MCF 10A (cell line): ENCODE measurements at regions not wholly inside any gene's neighbourhood (a gene's known extent, or its start where the extent isn't known, plus 50 kb on each side); places are given as distances from the start of the nearest gene placed in this dataset.

Source experiments
- BruUV-seq: library from RNA; stranded (reverse); fragments of 400-500 nt; replicated peaks from 2 replicates; lab custom pipeline; 2021; lab: Mats Ljungman, UMichigan
- CTCF ChIA-PET: fragments of 300-600 bp; sonication (Branson Sonifier 250); formaldehyde crosslinking; extraction: SDS; loops from one replicate; lab custom pipeline; 2021; ENCODE audit warnings: antibody characterized with exemption, inconsistent platforms; lab: Yijun Ruan, JAX
- POLR2A ChIA-PET: fragments of 300-600, 350-650 bp; sonication (Branson Sonifier 250); formaldehyde crosslinking; extraction: SDS; loops from one replicate; lab custom pipeline; 2020; ENCODE audit warnings: antibody characterized with exemption, inconsistent platforms; lab: Yijun Ruan, JAX
- DNase-seq: peaks from one replicate; pipeline ENCODE4 v3.0.0-alpha.2; 2018; ENCODE audit not compliant: unreplicated experiment
- H3K27ac Mint-ChIP-seq: one replicate; pipeline ENCODE4 v1.8.0; 2022; ENCODE audit warnings: mild to moderate bottlenecking, low read depth, mixed read lengths; ENCODE audit not compliant: unreplicated experiment
- H3K27me3 Mint-ChIP-seq: one replicate; pipeline ENCODE4 v1.8.0; 2022; ENCODE audit warnings: mixed read lengths; ENCODE audit not compliant: insufficient read depth, unreplicated experiment
- H3K36me3 Mint-ChIP-seq: one replicate; pipeline ENCODE4 v1.8.0; 2022; ENCODE audit warnings: mild to moderate bottlenecking, moderate library complexity, mixed read lengths; ENCODE audit not compliant: insufficient read depth, unreplicated experiment
- H3K4me1 Mint-ChIP-seq: one replicate; pipeline ENCODE4 v1.8.0; 2022; ENCODE audit warnings: mixed read lengths; ENCODE audit not compliant: insufficient read depth, unreplicated experiment
- H3K4me3 Mint-ChIP-seq: one replicate; pipeline ENCODE4 v1.8.0; 2022; ENCODE audit warnings: mild to moderate bottlenecking, moderate library complexity, mixed read lengths; ENCODE audit not compliant: unreplicated experiment
- H3K9me3 Mint-ChIP-seq: one replicate; pipeline ENCODE4 v1.8.0; 2022; ENCODE audit warnings: mixed read lengths; ENCODE audit not compliant: unreplicated experiment
- intact Hi-C: fragments of 100-400 bp; cut with micrococcal nuclease; formaldehyde crosslinking; loops from 2 replicates; pipeline ENCODE4 v1.14.1; 2022
- TF ChIP-seq, protein P1 (sequence below): fragments of 200-600 bp; IDR thresholded peaks from one replicate; pipeline ENCODE4 v1.8.0; 2022; ENCODE audit warnings: antibody characterized with exemption, mild to moderate bottlenecking; ENCODE audit not compliant: unreplicated experiment

DNA sequence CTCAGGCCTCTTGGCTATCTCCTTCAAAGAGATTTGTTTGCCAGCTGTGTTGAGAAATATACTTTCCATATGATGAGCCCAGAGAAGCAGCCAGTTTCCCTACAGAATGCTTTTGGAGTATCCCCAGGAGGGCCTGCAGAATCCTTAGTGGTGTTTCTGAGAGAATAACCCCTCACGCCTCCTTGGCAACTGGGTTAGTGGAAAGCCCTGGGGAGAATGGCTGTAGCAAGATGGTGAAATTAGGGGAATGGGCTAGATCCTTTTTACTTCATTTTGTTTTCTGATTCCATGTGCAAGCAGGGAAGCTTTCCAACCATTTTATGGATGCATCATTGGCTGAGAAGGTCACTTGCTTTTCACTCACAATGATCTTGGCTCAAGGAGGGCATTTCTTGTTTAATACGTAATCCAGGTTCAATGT lies 364.6 kb downstream of the DMRT2 start:
- DNase-seq: no peak
- H3K9me3 Mint-ChIP-seq: peaks cover 8% of the 10 kb centered on the region
- H3K27me3 Mint-ChIP-seq: no peaks in the 10 kb centered on the region
- H3K27ac Mint-ChIP-seq: no peak overlapping the region
- no peaks in the 10 kb centered on the region for H3K36me3 Mint-ChIP-seq
- BruUV-seq: no TSS peak
- intact Hi-C loops: no loop called here
- POLR2A ChIA-PET: no interaction called here
- TF ChIP-seq, protein P1, sequence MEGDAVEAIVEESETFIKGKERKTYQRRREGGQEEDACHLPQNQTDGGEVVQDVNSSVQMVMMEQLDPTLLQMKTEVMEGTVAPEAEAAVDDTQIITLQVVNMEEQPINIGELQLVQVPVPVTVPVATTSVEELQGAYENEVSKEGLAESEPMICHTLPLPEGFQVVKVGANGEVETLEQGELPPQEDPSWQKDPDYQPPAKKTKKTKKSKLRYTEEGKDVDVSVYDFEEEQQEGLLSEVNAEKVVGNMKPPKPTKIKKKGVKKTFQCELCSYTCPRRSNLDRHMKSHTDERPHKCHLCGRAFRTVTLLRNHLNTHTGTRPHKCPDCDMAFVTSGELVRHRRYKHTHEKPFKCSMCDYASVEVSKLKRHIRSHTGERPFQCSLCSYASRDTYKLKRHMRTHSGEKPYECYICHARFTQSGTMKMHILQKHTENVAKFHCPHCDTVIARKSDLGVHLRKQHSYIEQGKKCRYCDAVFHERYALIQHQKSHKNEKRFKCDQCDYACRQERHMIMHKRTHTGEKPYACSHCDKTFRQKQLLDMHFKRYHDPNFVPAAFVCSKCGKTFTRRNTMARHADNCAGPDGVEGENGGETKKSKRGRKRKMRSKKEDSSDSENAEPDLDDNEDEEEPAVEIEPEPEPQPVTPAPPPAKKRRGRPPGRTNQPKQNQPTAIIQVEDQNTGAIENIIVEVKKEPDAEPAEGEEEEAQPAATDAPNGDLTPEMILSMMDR: no peak
- no peak overlapping the region for H3K4me3 Mint-ChIP-seq
- CTCF ChIA-PET: interaction anchor here (0.7 kb wide), 1 partner anchor 162 kb away, joined by 3 read pairs; no protein-coding TSS in a partner anchor
- peaks cover 6% of the 10 kb centered on the region for H3K4me1 Mint-ChIP-seq

DNA sequence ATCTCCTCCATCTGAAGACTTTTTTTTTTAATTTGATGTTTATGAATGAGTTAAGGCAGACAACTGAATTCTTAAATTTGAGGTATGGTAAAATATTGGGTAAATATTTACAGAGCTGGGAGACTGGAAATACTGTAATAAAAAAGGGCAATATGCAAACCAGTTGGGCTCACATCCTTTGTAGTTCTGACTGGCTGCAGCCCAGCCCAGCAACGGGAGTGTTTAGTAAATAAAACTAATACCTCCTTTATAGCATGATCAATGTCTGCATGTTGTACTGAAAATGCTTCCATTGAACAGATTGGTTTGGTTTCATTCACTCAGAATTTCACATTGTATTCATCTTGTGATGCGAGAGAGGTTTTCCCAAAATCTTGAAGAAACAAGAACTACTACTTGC lies 365.0 kb downstream of the DMRT2 start:
- Mint-ChIP-seq H3K36me3 (no peaks in the 10 kb centered on the region), H3K27me3 (no peaks in the 10 kb centered on the region), H3K4me3 (no peak overlapping the region), H3K4me1 (peaks cover 6% of the 10 kb centered on the region), H3K9me3 (peaks cover 8% of the 10 kb centered on the region), H3K27ac (no peak overlapping the region)
- POLR2A ChIA-PET: no interaction called here
- DNase-seq: no peak
- intact Hi-C loops: no loop called here
- BruUV-seq: no TSS peak
- CTCF ChIA-PET: interaction anchor here (0.7 kb wide), 1 partner anchor 161 kb away, joined by 3 read pairs; no protein-coding TSS in a partner anchor
- TF ChIP-seq, protein P1: no peak

DNA sequence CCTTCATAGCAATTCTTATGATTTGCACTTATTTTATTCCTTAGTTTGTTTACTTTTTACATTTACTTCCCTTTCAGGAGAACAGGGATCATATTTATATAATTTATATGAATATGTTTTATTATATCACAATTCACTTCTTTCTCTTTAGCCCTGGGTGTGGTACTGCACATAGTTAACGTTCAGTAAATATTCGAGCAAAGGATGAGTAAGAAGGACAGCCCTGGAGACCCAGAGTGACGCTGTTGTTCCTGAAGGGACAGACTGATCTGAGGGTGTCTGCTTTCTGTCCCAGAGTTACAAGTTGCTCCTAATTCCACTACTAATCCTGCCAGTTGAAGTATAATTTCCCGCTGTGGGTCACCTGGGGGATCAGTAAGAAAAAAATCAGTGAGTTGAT lies 366.1 kb downstream of the DMRT2 start:
- ChIA-PET POLR2A (interaction anchor here (0.6 kb wide), 1 partner anchor 323 kb away, joined by 4 read pairs; no protein-coding TSS in a partner anchor), CTCF (no interaction called here)
- peaks cover 6% of the 10 kb centered on the region for H3K4me1 Mint-ChIP-seq
- intact Hi-C loops: no loop called here
- DNase-seq: no peak
- no peak overlapping the region for H3K4me3 Mint-ChIP-seq
- peaks cover 8% of the 10 kb centered on the region for H3K9me3 Mint-ChIP-seq
- no TSS peak for BruUV-seq
- TF ChIP-seq, protein P1: no peak
- H3K27me3 Mint-ChIP-seq: no peaks in the 10 kb centered on the region
- no peak overlapping the region for H3K27ac Mint-ChIP-seq
- H3K36me3 Mint-ChIP-seq: no peaks in the 10 kb centered on the region

DNA sequence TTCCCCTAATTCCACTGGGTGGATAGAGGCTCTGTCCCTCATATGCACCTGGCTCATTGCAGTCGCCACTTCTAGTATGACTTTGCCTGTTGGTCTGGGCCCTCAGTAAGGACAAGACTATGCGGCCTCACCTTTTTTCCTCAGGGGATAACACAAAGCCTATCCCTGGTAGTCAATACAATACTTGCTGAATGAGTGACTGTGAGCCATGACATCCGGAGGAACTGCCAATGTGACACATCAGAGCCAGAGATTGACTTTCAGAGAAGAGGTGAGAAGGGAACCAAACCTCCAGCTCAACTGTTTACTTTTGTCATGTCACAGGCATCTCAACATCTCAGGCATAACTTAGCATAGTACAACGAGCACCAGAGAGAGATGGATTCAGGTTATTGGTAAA lies 371.3 kb downstream of the DMRT2 start:
- intact Hi-C loops: no loop called here
- H3K9me3 Mint-ChIP-seq: peaks cover 7% of the 10 kb centered on the region
- no peaks in the 10 kb centered on the region for H3K27me3 Mint-ChIP-seq
- no peak for DNase-seq
- ChIA-PET POLR2A (no interaction called here), CTCF (interaction anchor here (0.7 kb wide), 1 partner anchor 154 kb away, joined by 4 read pairs; no protein-coding TSS in a partner anchor)
- H3K36me3 Mint-ChIP-seq: no peaks in the 10 kb centered on the region
- no peak overlapping the region for H3K27ac Mint-ChIP-seq
- no TSS peak for BruUV-seq
- no peak overlapping the region for H3K4me3 Mint-ChIP-seq
- TF ChIP-seq, protein P1: no peak
- no peaks in the 10 kb centered on the region for H3K4me1 Mint-ChIP-seq
